HG03354 (cell line): ENCODE measurements at regions not wholly inside any gene's neighbourhood (a gene's known extent, or its start where the extent isn't known, plus 50 kb on each side); places are given as distances from the start of the nearest gene placed in this dataset.
"Not testable (repeated sequence)": the region's sequence is repeated elsewhere in the genome, so short reads cannot be mapped to it uniquely, and the experiment has no call there.

ENCODE experiments used
- ATAC-seq: cut with Tn5 transposase; IDR thresholded peaks from one replicate; pipeline ENCODE4 v1.9.1; 2021; ENCODE audit warnings: mild to moderate bottlenecking; ENCODE audit not compliant: unreplicated experiment, poor library complexity, severe bottlenecking

GRCh38 chr7:68748934-68749900 is 849.1 kb upstream of the AUTS2 start:
- no peak for ATAC-seq

GRCh38 chr7:68752485-68753178 is 845.6 kb upstream of the AUTS2 start:
- no peak for ATAC-seq

GRCh38 chr7:68754414-68754813 is 843.9 kb upstream of the AUTS2 start:
- ATAC-seq: no peak

GRCh38 chr7:68756986-68757495 is 841.2 kb upstream of the AUTS2 start:
- ATAC-seq: no peak

GRCh38 chr7:68760556-68760955 is 837.7 kb upstream of the AUTS2 start:
- no peak for ATAC-seq

- ATAC-seq: no peak
Observed at GRCh38 chr7:68767462-68767861, 830.8 kb upstream of the AUTS2 start.

- no peak for ATAC-seq
Observed at GRCh38 chr7:68770649-68771048, 827.6 kb upstream of the AUTS2 start.

- no peak for ATAC-seq
Observed at GRCh38 chr7:68776326-68776725, 821.9 kb upstream of the AUTS2 start.

GRCh38 chr7:68783684-68784083 is 814.6 kb upstream of the AUTS2 start:
- no peak for ATAC-seq

GRCh38 chr7:68785036-68785435 is 813.2 kb upstream of the AUTS2 start:
- no peak for ATAC-seq

GRCh38 chr7:68787566-68787965 is 810.7 kb upstream of the AUTS2 start:
- ATAC-seq: no peak

GRCh38 chr7:68788529-68788928 is 809.7 kb upstream of the AUTS2 start:
- not testable (repeated sequence) for ATAC-seq

- no peak for ATAC-seq
Observed at GRCh38 chr7:68789597-68789996, 808.7 kb upstream of the AUTS2 start.

GRCh38 chr7:68792351-68792750 is 805.9 kb upstream of the AUTS2 start:
- ATAC-seq: no peak

- ATAC-seq: no peak
Observed at GRCh38 chr7:68793513-68793912, 804.8 kb upstream of the AUTS2 start.

GRCh38 chr7:68800316-68800715 is 798.0 kb upstream of the AUTS2 start:
- no peak for ATAC-seq

- ATAC-seq: no peak
Observed at GRCh38 chr7:68805159-68805558, 793.1 kb upstream of the AUTS2 start.

GRCh38 chr7:68807666-68808065 is 790.6 kb upstream of the AUTS2 start:
- ATAC-seq: no peak

GRCh38 chr7:68813551-68814080 is 784.7 kb upstream of the AUTS2 start:
- no peak for ATAC-seq

GRCh38 chr7:68816491-68816890 is 781.8 kb upstream of the AUTS2 start:
- ATAC-seq: no peak

- no peak for ATAC-seq
Observed at GRCh38 chr7:68820321-68820720, 778.0 kb upstream of the AUTS2 start.
